Endothelial cell of umbilical vein (primary cell): ENCODE measurements at regions not wholly inside any gene's neighbourhood (a gene's known extent, or its start where the extent isn't known, plus 50 kb on each side); places are given as distances from the start of the nearest gene placed in this dataset.

Experiments
- BruUV-seq: library from RNA; stranded (reverse); fragments of 400-500 nt; replicated peaks from 2 replicates; lab custom pipeline; 2021; lab: Mats Ljungman, UMichigan
- CTCF ChIA-PET: fragments of 300-600, 350-600 bp; sonication (Branson Sonifier 250); formaldehyde crosslinking; loops from one replicate; lab custom pipeline; 2021; ENCODE audit warnings: antibody characterized with exemption, inconsistent platforms; lab: Charles Lee
- POLR2A ChIA-PET: fragments of 300-600, 350-600 bp; sonication (Branson Sonifier 250); formaldehyde crosslinking; loops from one replicate; lab custom pipeline; 2021; ENCODE audit warnings: antibody characterized with exemption, inconsistent platforms; lab: Charles Lee
- DNase-seq: peaks from one replicate; pipeline ENCODE4 v3.0.0-alpha.2; 2011; ENCODE audit warnings: low read depth, low spot score
- FAIRE-seq: peaks from 2 replicates; lab custom pipeline; 2011; peaks lifted over from hg19 to GRCh38; lab: Jason Lieb, UNC
- H2AFZ ChIP-seq: 2 replicates; pipeline ENCODE4 v1.6.0; 2012; ENCODE audit warnings: low read depth, low read length, control low read depth, inconsistent platforms
- H3K27ac ChIP-seq: 2 replicates; pipeline ENCODE4 v1.5.1; 2011; ENCODE audit warnings: low read depth, mild to moderate bottlenecking, control low read depth, low read length, moderate library complexity; ENCODE audit not compliant: insufficient read depth
- H3K27me3 ChIP-seq, 2 experiments: 2 replicates each; pipeline versions ENCODE4 v1.6.0 to v1.6.1; 2011; ENCODE audit warnings: low read length in 2 of 2, mixed read lengths in 1 of 2; ENCODE audit not compliant: control insufficient read depth in 2 of 2, insufficient read depth in 2 of 2
- H3K36me3 ChIP-seq, 2 experiments: 2 replicates in 1 of 2; 3 replicates in 1 of 2; pipeline ENCODE4 v1.5.1; 2011; ENCODE audit warnings: low read length in 2 of 2, mild to moderate bottlenecking in 1 of 2, moderate library complexity in 1 of 2; ENCODE audit not compliant: control insufficient read depth in 2 of 2, insufficient read depth in 2 of 2; ENCODE audit errors: extremely low read depth in 1 of 2
- H3K4me1 ChIP-seq: 3 replicates; pipeline ENCODE4 v1.5.1; 2011; ENCODE audit warnings: mild to moderate bottlenecking, low read length; ENCODE audit not compliant: control insufficient read depth, insufficient read depth; ENCODE audit errors: extremely low read depth
- H3K4me2 ChIP-seq: 2 replicates; pipeline ENCODE4 v1.6.1; 2011; ENCODE audit warnings: low read length, control low read depth, mixed read lengths; ENCODE audit not compliant: insufficient read depth
- H3K4me3 ChIP-seq, 3 experiments: fragments of 200-600 bp in 1 of 3; sonication (generic), shearing (Covaris generic) in 1 of 3; replicated peaks in 1 of 3; 2 replicates each; pipeline ENCODE4 v1.5.1; 2011 to 2016; ENCODE audit warnings: control low read depth in 3 of 3, low read length in 3 of 3, mild to moderate bottlenecking in 2 of 3, inconsistent platforms in 1 of 3, low read depth in 1 of 3, moderate library complexity in 1 of 3; ENCODE audit not compliant: insufficient read depth in 1 of 3
- H3K79me2 ChIP-seq: 2 replicates; pipeline ENCODE4 v1.6.0; 2012; ENCODE audit warnings: low read length, inconsistent platforms; ENCODE audit not compliant: control insufficient read depth, insufficient read depth
- H3K9ac ChIP-seq: replicated peaks from 2 replicates; pipeline ENCODE3; 2011; ENCODE audit warnings: low read length, control low read depth; ENCODE audit not compliant: insufficient read depth; ENCODE audit errors: extremely low read depth
- H3K9me1 ChIP-seq: replicated peaks from 3 replicates; pipeline ENCODE4 v1.6.0; 2011; ENCODE audit warnings: mild to moderate bottlenecking, low read length; ENCODE audit not compliant: control insufficient read depth, insufficient read depth; ENCODE audit errors: extremely low read depth
- H3K9me3 ChIP-seq: replicated peaks from 2 replicates; pipeline ENCODE4 v1.5.1; 2012; ENCODE audit warnings: low read length, inconsistent platforms; ENCODE audit not compliant: control insufficient read depth, insufficient read depth
- H4K20me1 ChIP-seq: replicated peaks from 2 replicates; pipeline ENCODE3; 2011; ENCODE audit warnings: mild to moderate bottlenecking, low read length; ENCODE audit not compliant: control insufficient read depth, insufficient read depth; ENCODE audit errors: extremely low read depth
- CTCF ChIP-seq, 2 donors: IDR thresholded peaks; 1 replicate in 1 of 2; 2 replicates in 1 of 2; pipeline ENCODE4 v1.5.1; 2011; ENCODE audit warnings: low read length in 2 of 2, mild to moderate bottlenecking in 2 of 2, moderate library complexity in 2 of 2, control low read depth in 1 of 2, inconsistent platforms in 1 of 2, low read depth in 1 of 2; ENCODE audit not compliant: insufficient read depth in 1 of 2; ENCODE audit errors: extremely low read depth in 1 of 2
- EZH2 ChIP-seq: IDR thresholded peaks from 2 replicates; pipeline ENCODE4 v1.6.1; 2012; ENCODE audit warnings: borderline replicate concordance, low read depth, mild to moderate bottlenecking, moderate library complexity, low read length, inconsistent platforms; ENCODE audit not compliant: severe bottlenecking
- FOS ChIP-seq: IDR thresholded peaks from 2 replicates; pipeline ENCODE4 v1.6.1; 2011; ENCODE audit warnings: mild to moderate bottlenecking, low read length, moderate library complexity, borderline replicate concordance; ENCODE audit not compliant: insufficient read depth
- GATA2 ChIP-seq: IDR thresholded peaks from 2 replicates; pipeline ENCODE4 v1.7.0; 2011; ENCODE audit warnings: low read depth, mild to moderate bottlenecking, moderate library complexity, mixed read lengths, low read length; ENCODE audit not compliant: insufficient read length, insufficient read depth
- JUN ChIP-seq: IDR thresholded peaks from 2 replicates; pipeline ENCODE4 v1.6.1; 2011; ENCODE audit warnings: borderline replicate concordance, low read depth; ENCODE audit not compliant: insufficient read length, insufficient read depth
- MAX ChIP-seq: IDR thresholded peaks from 2 replicates; pipeline ENCODE4 v1.6.1; 2011; ENCODE audit not compliant: insufficient read depth, insufficient read length
- MYC ChIP-seq: IDR thresholded peaks from one replicate; pipeline ENCODE4 v1.6.1; 2011; ENCODE audit warnings: mild to moderate bottlenecking, low read depth, low read length
- POLR2A ChIP-seq: IDR thresholded peaks from 2 replicates; pipeline ENCODE4 v1.6.1; 2012; ENCODE audit warnings: low read depth, mild to moderate bottlenecking, control low read depth, low read length
- POLR2AphosphoS5 ChIP-seq: IDR thresholded peaks from 2 replicates; pipeline ENCODE4 v1.6.1; 2012; ENCODE audit warnings: low read depth, mild to moderate bottlenecking, control low read depth, low read length, moderate library complexity; ENCODE audit not compliant: insufficient read depth
- dilution Hi-C: fragments of 300-500 bp; cut with MboI; formaldehyde crosslinking; loops from one replicate; pipeline ENCODE4 v1.15.0; 2019; ENCODE audit warnings: low sequenced_read_pairs; ENCODE audit not compliant: extremely low pct_ligation_motif_present
- intact Hi-C: fragments of 100-400 bp; cut with micrococcal nuclease; formaldehyde crosslinking; loops from one replicate; pipeline ENCODE4 v1.10.0; 2022

GRCh38 chr22:27105142-27106025 lies 448.0 kb downstream of the MIAT start:
- no peaks in the 10 kb centered on the region for H3K9me3 ChIP-seq
- peaks cover 33% of the 10 kb centered on the region for H3K4me1 ChIP-seq
- H3K79me2 ChIP-seq = no peaks in the 10 kb centered on the region
- H4K20me1 ChIP-seq = no peaks in the 10 kb centered on the region
- no peaks in the 10 kb centered on the region for H3K36me3 ChIP-seq
- peak overlapping the region; percentile 25 for H3K27ac ChIP-seq
- peaks cover 4 to 7% of the 10 kb centered on the region in 2 experiments for H3K27me3 ChIP-seq
- dilution Hi-C loops = no loop called here
- H3K4me3 ChIP-seq = no peak overlapping the region
- no peaks in the 10 kb centered on the region for H3K9me1 ChIP-seq
- intact Hi-C loops = no loop called here
- H2AFZ ChIP-seq = peak overlapping the region; percentile 43
- ChIA-PET POLR2A (no interaction called here), CTCF (no interaction called here)
- H3K4me2 ChIP-seq = no peak overlapping the region
- no peak overlapping the region for H3K9ac ChIP-seq
- FAIRE-seq (peak; percentile 86), DNase-seq (peak; percentile 80)
- TF ChIP-seq JUN (no peak), FOS (peak; percentile 75)
- BruUV-seq = no TSS peak

- no TSS peak for BruUV-seq
- TF ChIP-seq CTCF (IDR thresholded peaks at IDR 0.05; ENCODE audit: extremely low read depth in 1 of 2, insufficient read depth in 1 of 2, low read depth in 1 of 2, low read length in 2 of 2) (no peak), EZH2 (no peak), MAX (no peak), MYC (no peak), POLR2AphosphoS5 (no peak), GATA2 (no peak), JUN (no peak), FOS (no peak), POLR2A (no peak)
- no peak overlapping the region for H3K4me3 ChIP-seq
Observed at GRCh38 chr22:27106985-27107384, 449.6 kb downstream of the MIAT start.

More at GRCh38 chr22:27106985-27107384, 449.6 kb downstream of the MIAT start:
- Histone ChIP-seq H3K79me2 (no peaks in the 10 kb centered on the region), H3K9ac (no peak overlapping the region), H3K9me3 (no peaks in the 10 kb centered on the region), H3K36me3 (no peaks in the 10 kb centered on the region), H3K27me3 (no peaks in the 10 kb centered on the region), H3K9me1 (no peaks in the 10 kb centered on the region), H3K4me1 (peaks cover 49% of the 10 kb centered on the region), H4K20me1 (no peaks in the 10 kb centered on the region), H3K4me2 (no peak overlapping the region), H2AFZ (no peak overlapping the region), H3K27ac (no peak overlapping the region)
- FAIRE-seq (no peak), DNase-seq (no peak)
- ChIA-PET POLR2A (no interaction called here), CTCF (no interaction called here)
- intact Hi-C loops (no loop called here), dilution Hi-C loops (no loop called here)
